ENCODE measurements at regions not wholly inside any gene's neighbourhood (a gene's known extent, or its start where the extent isn't known, plus 50 kb on each side); places are given as distances from the start of the nearest gene placed in this dataset.

DNA sequence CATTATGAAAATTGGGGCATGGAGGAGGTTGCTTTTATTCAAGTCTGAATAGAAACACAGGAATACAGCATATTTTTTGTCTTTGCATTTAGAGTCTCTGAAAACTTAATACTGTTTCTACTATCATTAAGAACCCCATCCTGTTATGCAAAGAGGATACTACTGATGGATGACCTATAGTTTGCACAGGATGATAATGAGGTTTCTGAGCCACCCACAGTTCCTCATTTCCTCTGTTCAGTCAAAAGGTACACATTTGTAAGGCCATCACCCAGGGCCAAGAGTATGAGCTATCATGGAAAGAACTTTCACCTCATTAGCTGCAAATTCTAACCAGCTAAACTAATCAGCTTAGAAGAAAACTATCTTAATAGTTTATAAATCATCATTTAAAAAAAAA lies 213.0 kb upstream of the CHRM2 start:
- no peak for TF ChIP-seq POLR2A (IDR thresholded peaks at IDR 0.05)
- DNase-seq, result no peak
- intact Hi-C loops (cut with DNase I), result no loop called here
- Histone ChIP-seq H3K36me3 (no peaks in the 10 kb centered on the region), H3K9me3 (no peaks in the 10 kb centered on the region), H3K27ac (no peak overlapping the region), H3K27me3 (no peaks in the 10 kb centered on the region), H3K4me3 (no peak overlapping the region), H3K4me1 (no peaks in the 10 kb centered on the region)

DNA sequence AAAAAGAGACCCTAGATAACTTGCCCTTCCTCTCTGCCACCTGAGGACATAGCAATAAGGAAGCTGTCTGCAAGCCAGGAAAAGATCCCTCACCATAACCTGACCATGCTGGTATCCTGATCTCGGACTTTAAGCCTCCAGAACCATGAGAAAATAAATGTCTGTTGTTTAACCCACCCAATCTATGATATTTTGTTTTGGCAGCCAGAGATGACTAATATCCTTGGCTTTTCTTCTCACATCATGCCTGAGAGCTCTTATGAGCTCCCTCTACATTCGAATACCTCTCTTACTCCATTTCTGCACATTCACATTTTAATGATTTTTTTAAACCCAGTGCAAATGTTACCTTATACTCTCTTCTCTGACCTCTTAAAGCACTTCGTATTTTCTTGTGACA lies 214.0 kb upstream of the CHRM2 start:
- intact Hi-C loops (cut with DNase I), result no loop called here
- DNase-seq, result no peak
- TF ChIP-seq, protein P1, sequence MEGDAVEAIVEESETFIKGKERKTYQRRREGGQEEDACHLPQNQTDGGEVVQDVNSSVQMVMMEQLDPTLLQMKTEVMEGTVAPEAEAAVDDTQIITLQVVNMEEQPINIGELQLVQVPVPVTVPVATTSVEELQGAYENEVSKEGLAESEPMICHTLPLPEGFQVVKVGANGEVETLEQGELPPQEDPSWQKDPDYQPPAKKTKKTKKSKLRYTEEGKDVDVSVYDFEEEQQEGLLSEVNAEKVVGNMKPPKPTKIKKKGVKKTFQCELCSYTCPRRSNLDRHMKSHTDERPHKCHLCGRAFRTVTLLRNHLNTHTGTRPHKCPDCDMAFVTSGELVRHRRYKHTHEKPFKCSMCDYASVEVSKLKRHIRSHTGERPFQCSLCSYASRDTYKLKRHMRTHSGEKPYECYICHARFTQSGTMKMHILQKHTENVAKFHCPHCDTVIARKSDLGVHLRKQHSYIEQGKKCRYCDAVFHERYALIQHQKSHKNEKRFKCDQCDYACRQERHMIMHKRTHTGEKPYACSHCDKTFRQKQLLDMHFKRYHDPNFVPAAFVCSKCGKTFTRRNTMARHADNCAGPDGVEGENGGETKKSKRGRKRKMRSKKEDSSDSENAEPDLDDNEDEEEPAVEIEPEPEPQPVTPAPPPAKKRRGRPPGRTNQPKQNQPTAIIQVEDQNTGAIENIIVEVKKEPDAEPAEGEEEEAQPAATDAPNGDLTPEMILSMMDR (IDR thresholded peaks at IDR 0.05), result no peak
- TF ChIP-seq POLR2A (IDR thresholded peaks at IDR 0.05), result no peak
- H3K9me3 ChIP-seq, result no peaks in the 10 kb centered on the region
- H3K4me3 ChIP-seq, result no peak overlapping the region
- no peaks in the 10 kb centered on the region for H3K36me3 ChIP-seq
- 43 to 46% methylated on average over 3 of the region's 3 CpGs for WGBS, 2 donors
- H3K27me3 ChIP-seq, result no peaks in the 10 kb centered on the region
- no peak overlapping the region for H3K27ac ChIP-seq
- H3K4me1 ChIP-seq, result no peaks in the 10 kb centered on the region

DNA sequence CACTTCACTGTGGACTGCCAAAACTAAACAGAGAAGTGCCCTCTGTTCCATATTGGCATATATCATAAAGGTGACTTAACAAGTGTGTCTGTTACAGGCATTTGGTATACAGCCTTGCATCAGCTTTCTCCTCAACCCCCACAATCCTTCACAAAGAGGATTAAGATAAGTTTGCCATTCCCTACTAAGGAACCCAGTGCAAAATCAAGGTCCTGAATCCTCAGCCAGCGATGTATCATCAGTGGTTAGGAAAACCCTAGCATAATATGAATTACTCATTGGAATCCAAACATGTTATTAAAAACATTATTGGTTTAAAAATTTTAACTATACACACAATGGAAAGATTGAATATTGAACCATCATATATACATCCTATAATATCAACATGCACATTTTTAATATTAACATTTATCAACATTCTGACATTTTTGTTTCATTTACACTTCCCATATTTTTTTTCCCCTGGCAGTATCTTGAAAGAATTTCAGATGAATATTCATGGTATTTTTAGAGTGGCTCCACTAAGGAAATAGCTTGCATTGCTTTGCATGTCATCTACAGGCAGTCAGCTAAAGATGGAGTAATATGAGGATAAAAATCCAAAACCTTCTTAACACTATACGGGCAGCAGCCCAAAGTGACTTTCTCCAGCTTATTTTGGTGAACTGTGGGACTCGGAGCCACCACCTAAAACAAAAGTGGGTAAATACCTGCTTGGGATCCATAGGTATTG lies 215.6 kb upstream of the CHRM2 start:
- H3K27me3 ChIP-seq, result no peaks in the 10 kb centered on the region
- no peak overlapping the region for H3K27ac ChIP-seq
- no peaks in the 10 kb centered on the region for H3K9me3 ChIP-seq
- no peak overlapping the region for H3K4me3 ChIP-seq
- H3K4me1 ChIP-seq, result no peaks in the 10 kb centered on the region
- H3K36me3 ChIP-seq, result no peaks in the 10 kb centered on the region
- TF ChIP-seq, protein P1 (IDR thresholded peaks at IDR 0.05), result no peak
- no peak for TF ChIP-seq POLR2A (IDR thresholded peaks at IDR 0.05)
- no peak for DNase-seq
- intact Hi-C loops (cut with DNase I), result no loop called here
- WGBS, 2 donors, result 79 to 85% methylated on average over 1 to 3 of the region's 3 CpGs

DNA sequence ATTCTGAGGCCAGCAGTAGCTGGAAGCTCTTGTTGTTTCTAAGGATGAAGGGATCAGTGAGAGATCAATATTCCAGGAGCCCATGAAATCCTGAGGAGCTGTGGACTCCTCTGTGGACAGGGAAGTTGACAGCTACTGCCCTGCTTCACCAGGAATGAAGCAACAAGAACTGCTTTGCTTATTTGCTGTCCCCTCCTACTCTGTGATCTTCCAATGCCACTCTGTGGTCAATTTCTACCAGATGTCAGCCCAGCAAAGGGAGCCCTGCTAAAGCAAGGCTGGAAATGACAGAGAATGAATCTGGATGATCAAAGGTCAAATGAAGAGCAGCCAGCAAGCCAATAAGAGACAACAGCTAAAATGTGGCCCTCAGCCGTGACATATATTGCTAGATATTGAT lies 227.5 kb upstream of the CHRM2 start:
- Histone ChIP-seq H3K36me3 (no peaks in the 10 kb centered on the region), H3K9me3 (no peaks in the 10 kb centered on the region), H3K27me3 (no peaks in the 10 kb centered on the region), H3K27ac (no peak overlapping the region), H3K4me3 (no peak overlapping the region), H3K4me1 (no peaks in the 10 kb centered on the region)
- intact Hi-C loops (cut with DNase I), result no loop called here
- no peak for DNase-seq
- no peak for TF ChIP-seq POLR2A (IDR thresholded peaks at IDR 0.05)
- TF ChIP-seq, protein P1 (IDR thresholded peaks at IDR 0.05), result no peak
- 40 to 50% methylated on average over 1 of the region's 1 CpG for WGBS, 2 donors

DNA sequence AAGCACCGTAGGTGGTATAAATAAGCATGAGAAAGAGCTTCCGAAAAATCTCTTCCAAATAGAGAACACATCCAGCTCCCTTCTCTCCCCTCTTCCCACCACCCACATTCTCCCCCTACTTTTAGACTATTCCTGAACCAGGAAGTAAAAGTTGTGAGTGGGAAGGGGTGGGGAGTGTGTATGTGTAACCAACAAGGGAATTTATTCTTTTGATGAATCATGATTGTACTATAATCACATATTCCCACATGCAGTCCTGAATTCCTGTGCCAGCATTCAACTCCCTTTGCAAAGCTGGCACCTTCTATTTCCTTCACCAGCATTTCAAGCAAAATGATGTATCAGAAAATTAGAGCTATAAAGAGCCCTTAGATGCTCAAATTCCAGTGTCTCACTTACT lies 230.6 kb upstream of the CHRM2 start:
- WGBS, 2 donors, result 63 to 66% methylated on average over 2 of the region's 2 CpGs

More for the DNA sequence above, 230.6 kb upstream of the CHRM2 start:
- H3K27ac ChIP-seq, result no peak overlapping the region
- intact Hi-C loops (cut with DNase I), result no loop called here
- H3K27me3 ChIP-seq, result no peaks in the 10 kb centered on the region
- TF ChIP-seq, protein P1 (IDR thresholded peaks at IDR 0.05), result no peak
- no peak for TF ChIP-seq POLR2A (IDR thresholded peaks at IDR 0.05)
- no peaks in the 10 kb centered on the region for H3K4me1 ChIP-seq
- no peaks in the 10 kb centered on the region for H3K36me3 ChIP-seq
- H3K4me3 ChIP-seq, result no peak overlapping the region
- H3K9me3 ChIP-seq, result no peaks in the 10 kb centered on the region
- DNase-seq, result no peak

Measured in esophagus squamous epithelium (tissue), 5 donors.